Adrenal gland (tissue), 5 donors: ENCODE measurements at regions not wholly inside any gene's neighbourhood (a gene's known extent, or its start where the extent isn't known, plus 50 kb on each side); places are given as distances from the start of the nearest gene placed in this dataset.

Source experiments
- POLR2A ChIP-seq, 2 donors: fragments of 450-650 bp; IDR thresholded peaks; one replicate each; pipeline ENCODE4 v1.6.1; 2017; ENCODE audit warnings: antibody characterized with exemption in 2 of 2, mild to moderate bottlenecking in 2 of 2, moderate library complexity in 1 of 2
- TF ChIP-seq, protein P1 (sequence below), 6 experiments: fragments of 450-650 bp in 4 of 6; fragments of 200-600 bp in 2 of 6; sonication (generic) in 1 of 6; IDR thresholded peaks; 1 replicate in 5 of 6; 2 replicates in 1 of 6; pipeline versions ENCODE4 v1.5.1 to v1.8.0; 2016 to 2021; ENCODE audit warnings: antibody characterized with exemption in 6 of 6, mild to moderate bottlenecking in 2 of 6, moderate library complexity in 1 of 6
- donor health status: DM: no; HTN: no; CAD: no.

DNA sequence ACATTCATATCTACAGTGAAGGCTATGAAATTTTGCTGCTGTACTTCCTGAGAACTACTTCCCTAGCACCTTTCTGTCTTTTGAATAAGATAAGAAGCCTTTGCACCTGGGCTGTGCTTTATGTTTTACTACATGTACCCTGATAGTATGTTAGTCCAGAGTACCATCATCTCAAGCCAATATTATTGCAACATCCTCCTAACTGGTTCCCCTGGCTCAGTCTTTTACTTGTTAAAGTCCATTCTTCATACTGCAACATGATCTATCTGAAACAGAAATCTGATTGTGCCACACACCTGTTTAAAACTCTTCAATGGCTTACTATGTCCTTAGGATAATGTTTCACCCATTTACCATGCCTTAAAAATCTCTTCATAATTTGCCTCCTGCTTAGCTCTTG, 102.3 kb downstream of the AGTR2 start:
- TF ChIP-seq POLR2A (IDR thresholded peaks at IDR 0.05) = no peak
- TF ChIP-seq, protein P1, sequence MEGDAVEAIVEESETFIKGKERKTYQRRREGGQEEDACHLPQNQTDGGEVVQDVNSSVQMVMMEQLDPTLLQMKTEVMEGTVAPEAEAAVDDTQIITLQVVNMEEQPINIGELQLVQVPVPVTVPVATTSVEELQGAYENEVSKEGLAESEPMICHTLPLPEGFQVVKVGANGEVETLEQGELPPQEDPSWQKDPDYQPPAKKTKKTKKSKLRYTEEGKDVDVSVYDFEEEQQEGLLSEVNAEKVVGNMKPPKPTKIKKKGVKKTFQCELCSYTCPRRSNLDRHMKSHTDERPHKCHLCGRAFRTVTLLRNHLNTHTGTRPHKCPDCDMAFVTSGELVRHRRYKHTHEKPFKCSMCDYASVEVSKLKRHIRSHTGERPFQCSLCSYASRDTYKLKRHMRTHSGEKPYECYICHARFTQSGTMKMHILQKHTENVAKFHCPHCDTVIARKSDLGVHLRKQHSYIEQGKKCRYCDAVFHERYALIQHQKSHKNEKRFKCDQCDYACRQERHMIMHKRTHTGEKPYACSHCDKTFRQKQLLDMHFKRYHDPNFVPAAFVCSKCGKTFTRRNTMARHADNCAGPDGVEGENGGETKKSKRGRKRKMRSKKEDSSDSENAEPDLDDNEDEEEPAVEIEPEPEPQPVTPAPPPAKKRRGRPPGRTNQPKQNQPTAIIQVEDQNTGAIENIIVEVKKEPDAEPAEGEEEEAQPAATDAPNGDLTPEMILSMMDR (IDR thresholded peaks at IDR 0.05) = no peak
